Mesothelial cell of epicardium (in vitro differentiated cells): ENCODE measurements at regions not wholly inside any gene's neighbourhood (a gene's known extent, or its start where the extent isn't known, plus 50 kb on each side); places are given as distances from the start of the nearest gene placed in this dataset.
"Not testable (repeated sequence)": the region's sequence is repeated elsewhere in the genome, so short reads cannot be mapped to it uniquely, and the experiment has no call there.

Source experiments
- DNase-seq, 2 experiments: peaks; one replicate each; pipeline ENCODE4 v3.0.0; 2021; ENCODE audit warnings: low spot score in 2 of 2; ENCODE audit not compliant: unreplicated experiment in 2 of 2
- H3K27ac Mint-ChIP-seq: 2 replicates; pipeline ENCODE4 v1.8.0; 2021; ENCODE audit warnings: mixed read lengths
- H3K27me3 Mint-ChIP-seq: 2 replicates; pipeline ENCODE4 v1.8.0; 2021; ENCODE audit warnings: low read depth, mixed read lengths
- H3K36me3 Mint-ChIP-seq: 2 replicates; pipeline ENCODE4 v1.8.0; 2021; ENCODE audit warnings: mixed read lengths
- H3K4me1 Mint-ChIP-seq: 2 replicates; pipeline ENCODE4 v1.8.0; 2021; ENCODE audit warnings: mixed read lengths
- H3K4me3 Mint-ChIP-seq: 2 replicates; pipeline ENCODE4 v1.8.0; 2021; ENCODE audit warnings: mild to moderate bottlenecking, moderate library complexity, mixed read lengths
- H3K9me3 Mint-ChIP-seq: 2 replicates; pipeline ENCODE4 v1.8.0; 2021; ENCODE audit warnings: mixed read lengths
- TF ChIP-seq, protein P1 (sequence below): fragments of 200-600 bp; sonication (generic); IDR thresholded peaks from one replicate; pipeline ENCODE4 v1.5.0; 2021; ENCODE audit warnings: antibody characterized with exemption; ENCODE audit not compliant: unreplicated experiment

DNA sequence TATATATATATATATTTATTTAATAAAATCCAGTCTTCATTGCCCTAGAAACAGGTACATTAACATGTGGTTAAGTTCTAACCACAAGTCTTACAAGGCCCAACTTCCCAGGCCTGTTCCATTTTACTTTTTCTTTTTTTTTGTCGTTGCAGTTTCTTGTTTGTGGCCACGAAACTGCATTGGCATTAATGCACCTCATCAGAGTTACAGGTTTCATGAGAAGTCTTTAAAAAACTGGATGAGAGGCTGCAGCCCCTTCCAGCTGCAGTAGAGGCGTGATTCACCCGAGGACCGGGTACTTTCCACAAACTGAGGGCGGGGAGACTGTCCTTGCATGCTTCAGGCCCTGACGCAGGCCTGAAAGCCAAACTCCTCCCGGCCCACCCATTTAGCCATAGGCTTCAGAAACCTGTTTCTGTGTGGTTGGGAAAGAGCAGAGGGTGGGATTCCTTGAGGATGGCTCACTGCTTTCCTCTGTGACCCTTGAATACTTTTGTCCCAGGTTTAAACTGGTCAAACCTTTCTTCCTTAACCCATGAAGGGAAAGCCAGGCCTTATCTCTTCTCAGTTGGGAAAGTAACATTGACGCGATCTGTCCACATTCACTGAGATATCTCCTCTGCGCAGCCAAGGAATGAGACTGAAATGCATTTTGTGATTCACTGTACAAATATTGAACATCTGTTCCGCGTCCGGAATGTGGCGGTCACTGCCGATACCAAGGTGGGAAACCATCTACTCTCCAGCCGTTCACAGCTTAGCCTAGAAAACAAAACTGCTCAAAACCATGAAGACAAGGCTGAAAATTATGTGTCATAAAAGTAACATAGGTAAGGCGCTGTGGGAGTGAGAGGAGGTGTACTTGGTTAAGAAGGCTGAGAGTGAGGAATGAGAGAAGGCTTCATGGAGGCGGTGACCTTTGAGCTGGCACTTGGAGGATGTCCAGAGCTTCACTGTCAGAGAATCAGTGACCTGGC, 311.7 kb downstream of the GATA3 start:
- peak overlapping the region; percentile 93 for H3K27ac Mint-ChIP-seq

DNA sequence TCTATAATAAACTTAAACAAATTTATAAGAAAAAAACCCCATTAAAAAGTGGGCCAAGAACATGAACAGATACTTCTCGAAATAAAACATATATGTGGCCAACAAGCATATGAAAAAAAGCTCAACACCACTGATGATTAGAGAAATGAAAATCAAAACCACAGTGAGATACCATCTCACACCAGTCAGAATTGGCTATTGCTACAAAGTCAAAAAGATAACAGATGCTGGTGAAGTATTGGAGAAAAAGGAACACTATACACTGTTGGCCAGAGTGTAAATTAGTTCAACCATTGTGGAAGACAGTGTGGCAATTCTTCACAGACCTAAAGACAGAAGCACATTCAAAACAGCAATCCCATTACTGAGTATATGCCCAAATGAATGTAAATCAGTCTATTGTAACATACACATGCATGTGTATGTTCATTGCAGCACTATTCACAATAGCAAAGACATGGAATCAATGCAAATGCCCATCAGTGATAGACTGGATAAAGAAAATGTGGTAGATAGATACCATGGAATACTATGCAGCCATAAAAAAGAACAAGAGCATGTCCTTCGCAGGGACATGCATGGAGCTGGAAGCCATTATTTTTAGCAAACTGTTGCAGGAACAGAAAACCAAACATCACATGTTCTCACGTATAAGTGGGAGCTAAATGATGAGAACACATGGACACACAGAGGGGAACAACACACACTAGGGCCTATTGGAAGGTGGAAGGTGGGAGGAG, 313.4 kb downstream of the GATA3 start:
- H3K4me1 Mint-ChIP-seq = peaks cover 12% of the 10 kb centered on the region
- not testable (repeated sequence) for H3K4me3 Mint-ChIP-seq, H3K36me3 Mint-ChIP-seq, H3K27me3 Mint-ChIP-seq, H3K27ac Mint-ChIP-seq, DNase-seq, H3K9me3 Mint-ChIP-seq

More for the DNA sequence above, 311.7 kb downstream of the GATA3 start:
- no peaks in the 10 kb centered on the region for H3K36me3 Mint-ChIP-seq
- TF ChIP-seq, protein P1, sequence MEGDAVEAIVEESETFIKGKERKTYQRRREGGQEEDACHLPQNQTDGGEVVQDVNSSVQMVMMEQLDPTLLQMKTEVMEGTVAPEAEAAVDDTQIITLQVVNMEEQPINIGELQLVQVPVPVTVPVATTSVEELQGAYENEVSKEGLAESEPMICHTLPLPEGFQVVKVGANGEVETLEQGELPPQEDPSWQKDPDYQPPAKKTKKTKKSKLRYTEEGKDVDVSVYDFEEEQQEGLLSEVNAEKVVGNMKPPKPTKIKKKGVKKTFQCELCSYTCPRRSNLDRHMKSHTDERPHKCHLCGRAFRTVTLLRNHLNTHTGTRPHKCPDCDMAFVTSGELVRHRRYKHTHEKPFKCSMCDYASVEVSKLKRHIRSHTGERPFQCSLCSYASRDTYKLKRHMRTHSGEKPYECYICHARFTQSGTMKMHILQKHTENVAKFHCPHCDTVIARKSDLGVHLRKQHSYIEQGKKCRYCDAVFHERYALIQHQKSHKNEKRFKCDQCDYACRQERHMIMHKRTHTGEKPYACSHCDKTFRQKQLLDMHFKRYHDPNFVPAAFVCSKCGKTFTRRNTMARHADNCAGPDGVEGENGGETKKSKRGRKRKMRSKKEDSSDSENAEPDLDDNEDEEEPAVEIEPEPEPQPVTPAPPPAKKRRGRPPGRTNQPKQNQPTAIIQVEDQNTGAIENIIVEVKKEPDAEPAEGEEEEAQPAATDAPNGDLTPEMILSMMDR = no peak
- H3K4me1 Mint-ChIP-seq = peaks cover 17% of the 10 kb centered on the region
- DNase-seq = peak; percentile 22 to 46
- no peak overlapping the region for H3K4me3 Mint-ChIP-seq
- peaks cover 4% of the 10 kb centered on the region for H3K9me3 Mint-ChIP-seq
- H3K27me3 Mint-ChIP-seq = no peaks in the 10 kb centered on the region

DNA sequence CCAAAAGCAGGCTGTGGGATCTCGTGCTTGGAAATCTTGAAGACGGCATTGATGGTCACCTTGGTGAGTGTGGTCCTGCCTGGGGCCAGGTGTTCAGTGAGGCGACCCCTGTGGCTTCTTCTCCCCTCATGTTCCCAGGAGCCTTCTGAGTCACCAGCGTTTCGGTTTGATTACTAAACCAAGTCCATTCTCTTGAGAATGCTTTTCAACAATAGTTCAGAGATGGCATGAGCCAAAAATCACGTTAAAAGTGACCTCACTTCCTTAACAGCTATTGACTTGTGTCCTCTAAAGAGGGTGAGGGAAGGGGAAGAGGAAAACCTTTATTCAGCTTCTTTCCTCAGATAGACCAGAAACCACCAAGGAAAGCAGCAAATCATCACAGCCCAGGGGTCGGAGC, 315.2 kb downstream of the GATA3 start:
- Mint-ChIP-seq H3K9me3 (peaks cover 4% of the 10 kb centered on the region), H3K36me3 (no peaks in the 10 kb centered on the region), H3K27me3 (no peaks in the 10 kb centered on the region), H3K4me3 (no peak overlapping the region), H3K4me1 (peaks cover 12% of the 10 kb centered on the region), H3K27ac (no peak overlapping the region)
- TF ChIP-seq, protein P1 = no peak
- DNase-seq = no peak

DNA sequence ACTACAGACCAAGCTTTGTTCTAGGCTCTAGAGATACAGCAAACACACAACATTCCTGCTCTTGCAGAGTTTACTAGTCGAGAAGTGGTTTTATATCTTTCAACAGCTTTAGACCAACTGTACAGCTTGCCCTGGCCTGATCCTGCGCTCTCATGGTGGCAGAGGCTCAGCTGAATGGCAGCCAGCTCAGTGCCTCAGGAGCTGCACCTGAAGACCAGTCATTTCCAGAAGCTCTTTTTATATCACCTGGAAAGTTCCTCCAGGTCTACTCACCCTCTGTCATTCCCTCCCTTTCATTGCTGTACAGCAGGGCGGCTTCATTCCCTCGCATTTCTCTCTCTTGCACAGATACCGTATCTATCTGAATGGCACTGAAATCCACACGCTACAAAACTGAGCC, 319.8 kb downstream of the GATA3 start:
- Mint-ChIP-seq H3K9me3 (no peaks in the 10 kb centered on the region), H3K4me3 (no peak overlapping the region), H3K27ac (no peak overlapping the region), H3K27me3 (no peaks in the 10 kb centered on the region), H3K36me3 (no peaks in the 10 kb centered on the region), H3K4me1 (peaks cover 11% of the 10 kb centered on the region)
- no peak for DNase-seq
- TF ChIP-seq, protein P1 = no peak

DNA sequence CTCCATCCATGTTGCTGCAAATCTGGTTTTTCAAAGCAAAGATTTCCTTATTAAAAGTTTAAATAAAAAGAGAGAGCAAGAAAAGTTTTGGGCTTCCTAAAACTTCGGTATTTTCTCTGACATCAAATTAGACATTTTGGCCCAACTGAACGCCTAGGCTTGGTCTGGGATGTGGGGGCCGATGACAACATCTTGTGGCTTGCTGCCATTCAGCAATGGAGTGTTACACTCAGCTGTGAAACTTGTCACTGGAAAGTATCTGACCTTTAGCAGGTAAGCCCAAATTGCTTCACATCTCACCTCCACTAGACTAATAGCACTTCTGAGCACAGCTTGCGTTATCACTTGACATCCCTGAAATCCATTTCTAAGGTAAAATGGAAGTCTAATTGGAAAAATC, 320.6 kb downstream of the GATA3 start:
- no peaks in the 10 kb centered on the region for H3K27me3 Mint-ChIP-seq
- DNase-seq = no peak
- no peaks in the 10 kb centered on the region for H3K36me3 Mint-ChIP-seq
- H3K9me3 Mint-ChIP-seq = no peaks in the 10 kb centered on the region
- no peak overlapping the region for H3K27ac Mint-ChIP-seq
- no peak overlapping the region for H3K4me3 Mint-ChIP-seq
- H3K4me1 Mint-ChIP-seq = peaks cover 14% of the 10 kb centered on the region
- TF ChIP-seq, protein P1 = no peak
